PC-9 (cell line): ENCODE measurements at regions not wholly inside any gene's neighbourhood (a gene's known extent, or its start where the extent isn't known, plus 50 kb on each side); places are given as distances from the start of the nearest gene placed in this dataset.

Source experiments
- BruUV-seq: library from RNA; stranded (reverse); fragments of 400-500 nt; replicated peaks from 2 replicates; lab custom pipeline; 2021; lab: Mats Ljungman, UMichigan
- CTCF ChIA-PET: fragments of 300-600 bp; sonication (Branson Sonifier 250); formaldehyde crosslinking; loops from one replicate; lab custom pipeline; 2022; ENCODE audit warnings: antibody characterized with exemption; lab: Charles Lee
- POLR2A ChIA-PET: fragments of 300-600 bp; sonication (Branson Sonifier 250); formaldehyde crosslinking; loops from one replicate; lab custom pipeline; 2022; ENCODE audit warnings: antibody characterized with exemption; ENCODE audit not compliant: unreplicated experiment; lab: Charles Lee
- DNase-seq, 2 experiments: peaks; one replicate each; pipeline versions ENCODE4 v3.0.0 to v3.0.0-alpha.2; 2015 to 2022; ENCODE audit warnings: mixed read lengths in 1 of 2
- H2AFZ ChIP-seq: fragments of 200-600 bp; sonication (generic); 2 replicates; pipeline ENCODE4 v1.8.1; 2017; ENCODE audit warnings: antibody characterized with exemption
- H3F3A ChIP-seq: fragments of 200-600 bp; sonication (generic); 2 replicates; pipeline ENCODE4 v1.8.1; 2017; ENCODE audit warnings: antibody characterized with exemption, mild to moderate bottlenecking, low read depth; ENCODE audit not compliant: insufficient read depth
- H3K27ac ChIP-seq: fragments of 200-600 bp; sonication (generic); 2 replicates; pipeline ENCODE4 v1.6.1; 2016; ENCODE audit warnings: mixed run types
- H3K27me3 ChIP-seq: fragments of 200-600 bp; sonication (generic); 2 replicates; pipeline ENCODE4 v1.6.1; 2016; ENCODE audit warnings: low read depth, mixed run types; ENCODE audit not compliant: insufficient read depth
- H3K36me3 ChIP-seq: fragments of 200-600 bp; sonication (generic); 2 replicates; pipeline ENCODE4 v1.6.1; 2016; ENCODE audit warnings: low read depth, mixed run types
- H3K4me1 ChIP-seq: fragments of 200-600 bp; sonication (generic); replicated peaks from 2 replicates; pipeline ENCODE4 v1.6.1; 2016; ENCODE audit warnings: mixed run types; ENCODE audit not compliant: insufficient read depth
- H3K4me2 ChIP-seq: fragments of 200-600 bp; sonication (generic); 2 replicates; pipeline ENCODE4 v1.6.1; 2017; ENCODE audit warnings: mixed run types
- H3K4me3 ChIP-seq: fragments of 200-600 bp; sonication (generic); 2 replicates; pipeline ENCODE4 v1.6.1; 2016; ENCODE audit warnings: mixed run types
- H3K79me2 ChIP-seq: fragments of 200-600 bp; sonication (generic); 2 replicates; pipeline ENCODE4 v1.6.1; 2017; ENCODE audit warnings: low read depth, mixed run types
- H3K9me2 ChIP-seq: fragments of 200-600 bp; sonication (generic); 2 replicates; pipeline ENCODE4 v1.8.1; 2017; ENCODE audit warnings: mild to moderate bottlenecking; ENCODE audit not compliant: insufficient read depth
- H3K9me3 ChIP-seq: fragments of 200-600 bp; sonication (generic); 2 replicates; pipeline ENCODE4 v1.8.1; 2016; ENCODE audit warnings: low read depth; ENCODE audit not compliant: insufficient read depth
- H4K20me1 ChIP-seq: fragments of 200-600 bp; sonication (generic); 2 replicates; pipeline ENCODE4 v1.8.1; 2017; ENCODE audit not compliant: insufficient read depth
- EZH2 ChIP-seq: fragments of 200-600 bp; sonication (generic); IDR thresholded peaks from 2 replicates; pipeline ENCODE4 v1.8.0; 2017; ENCODE audit warnings: antibody characterized with exemption, low read depth
- intact Hi-C: fragments of 100-400 bp; cut with micrococcal nuclease; formaldehyde crosslinking; loops from one replicate; pipeline ENCODE4 v1.10.0; 2022; ENCODE audit not compliant: unreplicated experiment
- TF ChIP-seq, protein P1 (sequence below): fragments of 200-600 bp; sonication (generic); conservative IDR thresholded peaks from 2 replicates; pipeline ENCODE4 v1.6.1; 2017; ENCODE audit warnings: mixed run types, antibody characterized with exemption, mild to moderate bottlenecking, moderate library complexity

- Histone ChIP-seq H2AFZ (no peak overlapping the region), H3K9me3 (no peaks in the 10 kb centered on the region), H3K4me1 (no peaks in the 10 kb centered on the region), H3K36me3 (no peaks in the 10 kb centered on the region), H3K27me3 (no peaks in the 10 kb centered on the region), H3F3A (no peaks in the 10 kb centered on the region), H3K27ac (no peak overlapping the region), H3K9me2 (no peaks in the 10 kb centered on the region), H3K4me3 (no peak overlapping the region), H3K79me2 (no peaks in the 10 kb centered on the region), H3K4me2 (no peak overlapping the region), H4K20me1 (no peaks in the 10 kb centered on the region)
- ChIA-PET CTCF (no interaction called here), POLR2A (interaction anchor here (0.6 kb wide), 1 partner anchor 956 kb away, joined by 3 read pairs; no protein-coding TSS in a partner anchor)
- no TSS peak for BruUV-seq
- DNase-seq, result no peak
- TF ChIP-seq, protein P1, sequence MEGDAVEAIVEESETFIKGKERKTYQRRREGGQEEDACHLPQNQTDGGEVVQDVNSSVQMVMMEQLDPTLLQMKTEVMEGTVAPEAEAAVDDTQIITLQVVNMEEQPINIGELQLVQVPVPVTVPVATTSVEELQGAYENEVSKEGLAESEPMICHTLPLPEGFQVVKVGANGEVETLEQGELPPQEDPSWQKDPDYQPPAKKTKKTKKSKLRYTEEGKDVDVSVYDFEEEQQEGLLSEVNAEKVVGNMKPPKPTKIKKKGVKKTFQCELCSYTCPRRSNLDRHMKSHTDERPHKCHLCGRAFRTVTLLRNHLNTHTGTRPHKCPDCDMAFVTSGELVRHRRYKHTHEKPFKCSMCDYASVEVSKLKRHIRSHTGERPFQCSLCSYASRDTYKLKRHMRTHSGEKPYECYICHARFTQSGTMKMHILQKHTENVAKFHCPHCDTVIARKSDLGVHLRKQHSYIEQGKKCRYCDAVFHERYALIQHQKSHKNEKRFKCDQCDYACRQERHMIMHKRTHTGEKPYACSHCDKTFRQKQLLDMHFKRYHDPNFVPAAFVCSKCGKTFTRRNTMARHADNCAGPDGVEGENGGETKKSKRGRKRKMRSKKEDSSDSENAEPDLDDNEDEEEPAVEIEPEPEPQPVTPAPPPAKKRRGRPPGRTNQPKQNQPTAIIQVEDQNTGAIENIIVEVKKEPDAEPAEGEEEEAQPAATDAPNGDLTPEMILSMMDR, result no peak
- TF ChIP-seq EZH2, result no peak
- intact Hi-C loops, result no loop called here
These were observed 215.6 kb upstream of the ATP2B1 start for GRCh38 chr12:89924191-89924590.

DNA sequence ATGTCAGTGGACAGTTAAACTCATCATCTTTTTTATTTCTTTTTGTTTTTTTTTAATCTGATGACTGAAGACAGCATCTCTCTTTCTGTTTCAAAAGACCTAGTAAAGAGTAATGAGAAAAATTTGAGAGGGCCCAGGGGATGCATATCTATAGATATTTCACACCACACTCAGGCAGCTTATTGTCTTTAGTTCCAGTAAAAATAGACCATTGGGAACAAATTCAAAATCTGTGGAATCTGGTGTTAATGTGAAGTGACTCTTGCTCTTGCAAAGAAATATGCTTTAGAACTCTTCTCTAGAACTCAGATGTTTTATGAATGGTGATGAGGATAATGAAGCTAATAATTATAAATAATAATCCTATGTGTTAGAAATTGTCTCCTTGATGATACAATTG is 214.5 kb upstream of the ATP2B1 start:
- H2AFZ ChIP-seq, result no peak overlapping the region
- H3K4me3 ChIP-seq, result no peak overlapping the region
- no peaks in the 10 kb centered on the region for H3K79me2 ChIP-seq
- BruUV-seq, result no TSS peak
- DNase-seq, result no peak
- H3K4me2 ChIP-seq, result no peak overlapping the region
- POLR2A ChIA-PET, result interaction anchor here (0.7 kb wide), 1 partner anchor 1551 kb away, joined by 4 read pairs; no protein-coding TSS in a partner anchor
- intact Hi-C loops, result no loop called here
- TF ChIP-seq, protein P1, result no peak
- no peak for TF ChIP-seq EZH2
- H3K36me3 ChIP-seq, result no peaks in the 10 kb centered on the region
- H3K9me2 ChIP-seq, result no peaks in the 10 kb centered on the region
- CTCF ChIA-PET, result no interaction called here
- H4K20me1 ChIP-seq, result no peaks in the 10 kb centered on the region
- no peaks in the 10 kb centered on the region for H3K4me1 ChIP-seq
- H3K9me3 ChIP-seq, result no peaks in the 10 kb centered on the region
- H3K27me3 ChIP-seq, result no peaks in the 10 kb centered on the region
- no peak overlapping the region for H3K27ac ChIP-seq
- H3F3A ChIP-seq, result no peaks in the 10 kb centered on the region

GRCh38 chr12:89920866-89921265 is 212.2 kb upstream of the ATP2B1 start:
- H3F3A ChIP-seq, result no peaks in the 10 kb centered on the region
- no peaks in the 10 kb centered on the region for H3K36me3 ChIP-seq
- ChIA-PET POLR2A (no interaction called here), CTCF (no interaction called here)
- H3K4me3 ChIP-seq, result no peak overlapping the region
- no peaks in the 10 kb centered on the region for H3K9me3 ChIP-seq
- no peak overlapping the region for H3K27ac ChIP-seq
- intact Hi-C loops, result no loop called here
- H3K79me2 ChIP-seq, result no peaks in the 10 kb centered on the region
- BruUV-seq, result no TSS peak
- H3K27me3 ChIP-seq, result no peaks in the 10 kb centered on the region
- TF ChIP-seq EZH2, result no peak
- TF ChIP-seq, protein P1, result no peak
- no peaks in the 10 kb centered on the region for H3K4me1 ChIP-seq
- H4K20me1 ChIP-seq, result no peaks in the 10 kb centered on the region
- no peaks in the 10 kb centered on the region for H3K9me2 ChIP-seq
- no peak for DNase-seq
- no peak overlapping the region for H3K4me2 ChIP-seq
- H2AFZ ChIP-seq, result no peak overlapping the region
